BJ (cell line): ENCODE measurements at regions not wholly inside any gene's neighbourhood (a gene's known extent, or its start where the extent isn't known, plus 50 kb on each side); places are given as distances from the start of the nearest gene placed in this dataset.

Experiments
- CTCF ChIA-PET: fragments of 350-600 bp; formaldehyde crosslinking; extraction: SDS; loops from one replicate; lab custom pipeline; 2021; ENCODE audit warnings: antibody characterized with exemption, inconsistent platforms; lab: Yijun Ruan, JAX
- POLR2A ChIA-PET: fragments of 300-600 bp; sonication (Branson Sonifier 250); formaldehyde crosslinking; extraction: SDS; loops from one replicate; lab custom pipeline; 2021; ENCODE audit warnings: antibody characterized with exemption; lab: Charles Lee
- DNase-seq: peaks from one replicate; pipeline ENCODE4 v3.0.0-alpha.2; 2011; ENCODE audit warnings: low read depth
- H3K27me3 ChIP-seq: 2 replicates; pipeline ENCODE4 v1.6.0; 2011; ENCODE audit warnings: low read length; ENCODE audit not compliant: control insufficient read depth, insufficient read depth
- H3K36me3 ChIP-seq: 2 replicates; pipeline ENCODE4 v1.5.1; 2011; ENCODE audit warnings: low read length; ENCODE audit not compliant: control insufficient read depth, insufficient read depth
- H3K4me3 ChIP-seq: 2 replicates; pipeline ENCODE4 v1.5.1; 2011; ENCODE audit warnings: low read depth, mild to moderate bottlenecking, control low read depth, low read length
- CTCF ChIP-seq: IDR thresholded peaks from 2 replicates; pipeline ENCODE4 v1.5.1; 2011; ENCODE audit warnings: low read depth, mild to moderate bottlenecking, control low read depth, inconsistent platforms, low read length, moderate library complexity; ENCODE audit not compliant: insufficient read depth

GRCh38 chr12:13924286-13924685, 57.1 kb downstream of the GRIN2B start:
- POLR2A ChIA-PET, result no interaction called here
- CTCF ChIA-PET, result no interaction called here
- H3K27me3 ChIP-seq, result no peaks in the 10 kb centered on the region
- TF ChIP-seq CTCF, result no peak
- H3K4me3 ChIP-seq, result no peak overlapping the region
- DNase-seq, result no peak
- H3K36me3 ChIP-seq, result no peaks in the 10 kb centered on the region

- ChIA-PET CTCF (no interaction called here), POLR2A (no interaction called here)
- no peak for TF ChIP-seq CTCF
- Histone ChIP-seq H3K4me3 (no peak overlapping the region), H3K36me3 (no peaks in the 10 kb centered on the region), H3K27me3 (no peaks in the 10 kb centered on the region)
- DNase-seq, result no peak
These were observed 62.5 kb downstream of the GRIN2B start for GRCh38 chr12:13918897-13919296.

- Histone ChIP-seq H3K36me3 (no peaks in the 10 kb centered on the region), H3K4me3 (no peak overlapping the region), H3K27me3 (no peaks in the 10 kb centered on the region)
- no peak for DNase-seq
- ChIA-PET POLR2A (no interaction called here), CTCF (interaction anchor here (0.6 kb wide), 1 partner anchor 195 kb away, joined by 4 read pairs; no protein-coding TSS in a partner anchor)
- no peak for TF ChIP-seq CTCF
These were observed 66.3 kb downstream of the GRIN2B start for GRCh38 chr12:13915096-13915495.

GRCh38 chr12:13913371-13913770, 68.0 kb downstream of the GRIN2B start:
- no peak overlapping the region for H3K4me3 ChIP-seq
- no peak for TF ChIP-seq CTCF
- ChIA-PET CTCF (no interaction called here), POLR2A (no interaction called here)
- H3K36me3 ChIP-seq, result no peaks in the 10 kb centered on the region
- DNase-seq, result no peak
- no peaks in the 10 kb centered on the region for H3K27me3 ChIP-seq

- no peak overlapping the region for H3K4me3 ChIP-seq
- no peak for DNase-seq
- POLR2A ChIA-PET, result no interaction called here
- no peaks in the 10 kb centered on the region for H3K36me3 ChIP-seq
- TF ChIP-seq CTCF, result no peak
- CTCF ChIA-PET, result no interaction called here
- H3K27me3 ChIP-seq, result no peaks in the 10 kb centered on the region
These were observed 69.4 kb downstream of the GRIN2B start for GRCh38 chr12:13911756-13912554.
